Calu3 (cell line): ENCODE measurements at regions not wholly inside any gene's neighbourhood (a gene's known extent, or its start where the extent isn't known, plus 50 kb on each side); places are given as distances from the start of the nearest gene placed in this dataset.

Experiments used
- BruUV-seq: library from RNA; stranded (reverse); fragments of 400-500 nt; replicated peaks from 2 replicates; lab custom pipeline; 2021; lab: Mats Ljungman, UMichigan
- CTCF ChIA-PET: fragments of 300-600 bp; sonication (Branson Sonifier 250); formaldehyde crosslinking; loops from one replicate; lab custom pipeline; 2022; ENCODE audit warnings: antibody characterized with exemption; lab: Charles Lee
- DNase-seq: peaks from one replicate; pipeline ENCODE4 v3.0.0; 2022
- H3K27ac Mint-ChIP-seq: one replicate; pipeline ENCODE4 v1.8.0; 2022; ENCODE audit warnings: mixed read lengths; ENCODE audit not compliant: unreplicated experiment
- H3K27me3 Mint-ChIP-seq: one replicate; pipeline ENCODE4 v1.8.0; 2022; ENCODE audit warnings: mixed read lengths; ENCODE audit not compliant: unreplicated experiment
- H3K36me3 Mint-ChIP-seq: one replicate; pipeline ENCODE4 v1.8.0; 2022; ENCODE audit warnings: mild to moderate bottlenecking, moderate library complexity, mixed read lengths; ENCODE audit not compliant: insufficient read depth, unreplicated experiment
- H3K4me1 Mint-ChIP-seq: one replicate; pipeline ENCODE4 v1.8.0; 2022; ENCODE audit warnings: mild to moderate bottlenecking, low read depth, mixed read lengths; ENCODE audit not compliant: unreplicated experiment
- H3K4me3 Mint-ChIP-seq: one replicate; pipeline ENCODE4 v1.8.0; 2022; ENCODE audit warnings: mild to moderate bottlenecking, low read depth, moderate library complexity, mixed read lengths; ENCODE audit not compliant: unreplicated experiment
- H3K9me3 Mint-ChIP-seq: one replicate; pipeline ENCODE4 v1.8.0; 2022; ENCODE audit warnings: low read depth, mixed read lengths; ENCODE audit not compliant: unreplicated experiment
- intact Hi-C: fragments of 100-400 bp; cut with micrococcal nuclease; formaldehyde crosslinking; loops from one replicate; pipeline ENCODE4 v1.10.0; 2022; ENCODE audit not compliant: unreplicated experiment
- TF ChIP-seq, protein P1 (sequence below): fragments of 200-600 bp; IDR thresholded peaks from one replicate; pipeline ENCODE4 v1.8.0; 2022; ENCODE audit warnings: antibody characterized with exemption; ENCODE audit not compliant: unreplicated experiment

DNA sequence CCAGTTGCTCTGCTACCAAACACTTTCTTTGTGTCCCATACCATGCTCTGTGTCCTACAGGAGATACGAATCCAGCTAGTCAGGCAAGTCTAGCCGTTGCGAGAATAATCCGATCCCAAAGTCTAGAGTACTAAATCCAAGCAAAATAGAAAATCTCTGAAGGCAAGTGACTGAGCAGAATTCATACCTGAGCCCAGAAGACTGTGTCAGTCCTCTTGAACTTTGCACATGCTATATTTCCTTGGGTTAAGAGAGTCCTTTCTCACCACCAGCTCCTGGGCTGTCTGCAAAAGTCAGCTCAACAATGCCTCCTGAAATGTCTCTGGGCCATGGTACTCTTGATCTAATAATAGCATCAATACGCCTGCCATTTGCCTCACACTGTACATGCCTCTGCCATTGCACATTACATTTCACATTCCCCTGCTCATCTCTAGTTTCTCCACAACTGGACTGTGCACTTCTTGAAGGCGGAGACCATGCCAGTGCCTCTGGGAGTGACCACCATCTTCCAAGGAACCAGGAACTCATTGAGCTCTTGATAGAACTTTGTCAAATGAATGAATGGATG, 265.8 kb upstream of the ID2 start:
- H3K4me3 Mint-ChIP-seq, result no peak overlapping the region
- no TSS peak for BruUV-seq
- TF ChIP-seq, protein P1, sequence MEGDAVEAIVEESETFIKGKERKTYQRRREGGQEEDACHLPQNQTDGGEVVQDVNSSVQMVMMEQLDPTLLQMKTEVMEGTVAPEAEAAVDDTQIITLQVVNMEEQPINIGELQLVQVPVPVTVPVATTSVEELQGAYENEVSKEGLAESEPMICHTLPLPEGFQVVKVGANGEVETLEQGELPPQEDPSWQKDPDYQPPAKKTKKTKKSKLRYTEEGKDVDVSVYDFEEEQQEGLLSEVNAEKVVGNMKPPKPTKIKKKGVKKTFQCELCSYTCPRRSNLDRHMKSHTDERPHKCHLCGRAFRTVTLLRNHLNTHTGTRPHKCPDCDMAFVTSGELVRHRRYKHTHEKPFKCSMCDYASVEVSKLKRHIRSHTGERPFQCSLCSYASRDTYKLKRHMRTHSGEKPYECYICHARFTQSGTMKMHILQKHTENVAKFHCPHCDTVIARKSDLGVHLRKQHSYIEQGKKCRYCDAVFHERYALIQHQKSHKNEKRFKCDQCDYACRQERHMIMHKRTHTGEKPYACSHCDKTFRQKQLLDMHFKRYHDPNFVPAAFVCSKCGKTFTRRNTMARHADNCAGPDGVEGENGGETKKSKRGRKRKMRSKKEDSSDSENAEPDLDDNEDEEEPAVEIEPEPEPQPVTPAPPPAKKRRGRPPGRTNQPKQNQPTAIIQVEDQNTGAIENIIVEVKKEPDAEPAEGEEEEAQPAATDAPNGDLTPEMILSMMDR, result no peak
- H3K9me3 Mint-ChIP-seq, result no peaks in the 10 kb centered on the region
- no peak for DNase-seq
- peaks cover 7% of the 10 kb centered on the region for H3K36me3 Mint-ChIP-seq
- no peak overlapping the region for H3K27ac Mint-ChIP-seq
- intact Hi-C loops, result no loop called here
- no peaks in the 10 kb centered on the region for H3K27me3 Mint-ChIP-seq
- peaks cover 37% of the 10 kb centered on the region for H3K4me1 Mint-ChIP-seq
- CTCF ChIA-PET, result no interaction called here

DNA sequence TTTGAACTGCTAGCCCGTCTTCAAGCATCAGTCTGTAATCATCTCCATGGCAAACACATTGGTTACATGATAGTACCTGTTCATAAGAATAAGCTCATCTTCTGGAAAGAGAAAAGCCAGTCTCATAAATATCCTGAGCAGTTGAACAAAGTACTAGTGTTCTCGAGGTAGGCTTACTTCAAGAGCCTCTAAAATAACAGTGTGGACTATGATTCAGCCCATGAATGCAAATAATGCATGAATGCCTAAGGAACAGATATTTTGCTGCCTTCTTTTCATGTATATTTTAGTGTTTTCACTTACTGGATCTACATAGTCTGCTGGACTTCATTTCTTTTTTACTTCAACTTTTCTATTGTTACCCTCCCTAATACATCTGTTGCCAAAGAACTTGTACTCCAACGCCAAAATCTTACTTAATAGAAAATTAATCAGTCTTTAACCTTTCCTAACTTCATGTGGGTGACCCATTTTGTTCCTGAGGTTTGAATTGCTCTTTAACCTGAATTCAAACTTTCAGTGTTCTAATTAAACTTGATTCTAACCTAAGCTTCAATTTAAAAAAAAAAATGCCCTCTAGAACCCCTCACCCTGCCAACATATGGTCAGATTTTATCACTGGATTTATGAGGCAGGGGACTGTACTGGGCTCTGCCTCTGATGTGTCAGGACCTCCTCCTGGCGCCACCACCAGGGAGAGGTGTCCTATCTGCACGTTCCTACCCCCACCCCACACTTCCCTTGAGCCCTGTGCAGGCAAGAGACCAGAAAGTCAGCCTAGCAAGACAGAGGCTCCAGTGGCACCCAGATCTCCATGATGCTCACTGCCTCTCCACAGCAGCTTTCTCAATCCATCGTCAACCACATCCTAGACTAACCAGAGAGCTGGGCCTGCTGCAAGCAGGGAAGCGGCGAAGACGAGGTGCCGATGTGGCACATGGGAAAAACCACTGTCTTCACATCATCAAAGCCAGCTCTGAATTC, 264.7 kb upstream of the ID2 start:
- Mint-ChIP-seq H3K4me1 (peaks cover 26% of the 10 kb centered on the region), H3K27me3 (no peaks in the 10 kb centered on the region), H3K4me3 (no peak overlapping the region), H3K27ac (no peak overlapping the region), H3K36me3 (peaks cover 4% of the 10 kb centered on the region), H3K9me3 (no peaks in the 10 kb centered on the region)
- TF ChIP-seq, protein P1, result no peak
- CTCF ChIA-PET, result interaction anchor here (0.5 to 0.6 kb wide), 2 partner anchors 212 to 1270 kb away, joined by 3 to 5 read pairs; no protein-coding TSS in a partner anchor
- BruUV-seq, result no TSS peak
- intact Hi-C loops, result no loop called here
- DNase-seq, result no peak

DNA sequence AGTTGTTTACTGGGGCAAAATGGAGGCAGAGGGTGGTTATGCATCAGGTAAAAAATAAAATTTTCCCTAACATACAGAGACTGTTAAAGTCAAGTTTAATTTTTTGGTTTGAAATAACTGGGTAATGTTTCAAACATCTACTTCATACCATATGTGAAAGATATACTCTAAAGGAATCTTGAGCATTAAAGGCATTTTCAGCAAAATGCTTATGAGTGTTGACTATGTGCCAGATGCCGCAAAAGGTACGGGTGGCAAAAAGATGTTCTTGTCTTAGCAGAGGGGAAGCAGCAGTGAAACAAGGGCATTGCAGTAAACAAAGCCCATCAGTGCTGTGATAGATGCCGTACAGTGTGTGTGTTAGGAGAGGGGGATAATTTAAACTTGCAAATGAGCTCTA, 263.1 kb upstream of the ID2 start:
- BruUV-seq, result no TSS peak
- no peak overlapping the region for H3K27ac Mint-ChIP-seq
- no peaks in the 10 kb centered on the region for H3K27me3 Mint-ChIP-seq
- no peaks in the 10 kb centered on the region for H3K36me3 Mint-ChIP-seq
- H3K9me3 Mint-ChIP-seq, result no peaks in the 10 kb centered on the region
- TF ChIP-seq, protein P1, result no peak
- DNase-seq, result no peak
- H3K4me3 Mint-ChIP-seq, result no peak overlapping the region
- H3K4me1 Mint-ChIP-seq, result peaks cover 12% of the 10 kb centered on the region
- intact Hi-C loops, result no loop called here
- CTCF ChIA-PET, result interaction anchor here (0.6 kb wide), 1 partner anchor 48 kb away, joined by 4 read pairs; no protein-coding TSS in a partner anchor

DNA sequence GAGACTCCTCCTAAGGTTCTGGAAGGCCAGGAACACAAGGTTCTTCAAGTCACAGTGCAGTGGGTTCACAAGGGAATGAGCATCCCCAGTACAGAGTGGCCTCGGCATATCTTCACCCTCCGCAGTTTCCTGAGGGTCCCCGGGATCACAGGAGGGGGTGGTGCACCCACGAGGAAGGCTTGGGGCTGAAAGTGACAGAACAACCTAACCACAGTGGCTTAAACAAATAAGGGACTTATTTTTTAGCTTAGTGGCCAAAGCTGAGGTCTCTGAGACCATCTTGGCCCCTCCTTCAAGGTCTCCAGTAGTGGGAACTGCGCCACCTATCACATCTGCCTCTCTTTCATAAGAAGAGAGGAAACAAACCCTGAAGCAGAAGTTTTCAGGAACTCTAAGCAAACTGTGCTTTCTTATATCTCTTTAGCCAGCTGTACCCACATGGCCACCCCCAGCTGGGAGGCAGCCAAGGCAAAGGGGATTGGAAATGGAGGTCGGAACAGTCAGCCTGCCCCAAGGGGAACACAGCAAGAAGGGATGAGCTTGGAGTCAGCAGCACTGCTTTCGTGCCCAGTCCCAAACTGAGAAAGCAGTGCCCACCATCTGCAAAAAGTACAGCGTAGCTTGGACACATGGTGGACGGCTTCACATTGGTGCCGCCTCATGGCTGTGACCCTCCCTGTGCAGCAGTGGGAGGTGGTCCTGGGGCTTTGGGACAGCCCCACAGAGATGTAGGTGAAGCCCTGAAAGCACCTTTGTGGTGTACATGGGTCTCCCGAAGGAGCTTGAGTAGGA, 260.0 kb upstream of the ID2 start:
- H3K27ac Mint-ChIP-seq, result no peak overlapping the region
- CTCF ChIA-PET, result no interaction called here
- BruUV-seq, result no TSS peak
- H3K36me3 Mint-ChIP-seq, result no peaks in the 10 kb centered on the region
- peaks cover 6% of the 10 kb centered on the region for H3K4me1 Mint-ChIP-seq
- H3K9me3 Mint-ChIP-seq, result no peaks in the 10 kb centered on the region
- DNase-seq, result no peak
- H3K4me3 Mint-ChIP-seq, result no peak overlapping the region
- TF ChIP-seq, protein P1, result no peak
- intact Hi-C loops, result no loop called here
- H3K27me3 Mint-ChIP-seq, result no peaks in the 10 kb centered on the region
